Loucy (cell line): ENCODE measurements at regions not wholly inside any gene's neighbourhood (a gene's known extent, or its start where the extent isn't known, plus 50 kb on each side); places are given as distances from the start of the nearest gene placed in this dataset.

Experiments used
- CTCF ChIP-seq: fragments of 200-600 bp; sonication (generic); conservative IDR thresholded peaks from 2 replicates; pipeline ENCODE4 v1.5.1; 2014; ENCODE audit warnings: mild to moderate bottlenecking, antibody characterized with exemption, low read length
- EZH2phosphoT487 ChIP-seq: fragments of 200-600 bp; IDR thresholded peaks from 2 replicates; pipeline ENCODE4 v1.6.1; 2018; ENCODE audit warnings: antibody characterized with exemption, mild to moderate bottlenecking, moderate library complexity, borderline replicate concordance

DNA sequence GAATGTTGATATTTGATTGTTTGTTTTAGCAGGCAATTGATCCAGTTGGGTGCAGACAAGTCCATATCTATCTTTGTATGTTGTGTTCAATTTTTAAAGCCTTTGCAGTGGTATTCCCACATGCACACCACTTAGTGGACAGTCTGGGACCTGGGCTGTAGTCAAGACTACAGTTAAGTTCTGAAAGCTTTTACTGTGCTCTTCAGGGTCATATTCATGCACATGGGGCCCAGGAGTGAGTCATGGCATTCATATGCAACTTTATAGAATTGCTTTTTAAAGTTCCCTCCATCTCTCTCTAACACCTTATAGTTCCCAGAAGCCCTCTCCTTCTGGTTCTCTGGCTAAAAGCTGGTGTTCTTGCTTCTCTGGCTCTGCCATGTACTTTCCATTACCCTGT, 228.2 kb upstream of the CCNH start:
- TF ChIP-seq CTCF (no peak), EZH2phosphoT487 (no peak)
